HUDEP-2 (cell line): ENCODE measurements at regions not wholly inside any gene's neighbourhood (a gene's known extent, or its start where the extent isn't known, plus 50 kb on each side); places are given as distances from the start of the nearest gene placed in this dataset.

Experiments used
- DNase-seq, 76 experiments: peaks; one replicate each; lab custom pipeline; 2025; ENCODE audit not compliant: unreplicated experiment in 76 of 76; lab: John Stamatoyannopoulos, UW

- DNase-seq, result no peak
Observed at GRCh38 chr5:8924054-8924793, 621.7 kb downstream of the SEMA5A start.

GRCh38 chr5:8930021-8930420 is 615.9 kb downstream of the SEMA5A start:
- DNase-seq, result no peak

- no peak for DNase-seq
Observed at GRCh38 chr5:8934455-8934854, 611.4 kb downstream of the SEMA5A start.

- no peak for DNase-seq
Observed at GRCh38 chr5:8940934-8941333, 604.9 kb downstream of the SEMA5A start.

DNA sequence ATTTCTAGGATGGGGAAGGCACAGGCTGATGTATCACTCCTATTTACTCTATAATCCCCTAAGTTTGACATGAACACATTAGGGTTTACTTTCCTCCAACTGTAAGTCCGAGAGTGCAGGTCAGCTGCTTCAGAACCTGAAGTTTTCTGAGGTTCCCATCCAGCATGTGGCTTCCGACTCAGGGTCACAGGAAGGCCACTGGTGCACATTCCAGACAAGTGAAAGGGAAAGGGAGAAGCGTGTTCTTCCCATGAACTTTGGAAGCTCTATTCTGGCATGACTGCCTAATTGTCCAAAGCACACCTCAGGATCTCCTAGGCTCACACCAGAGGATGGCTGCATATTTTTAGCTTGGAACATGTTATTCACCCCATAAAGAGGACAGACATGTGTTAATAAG is 602.6 kb downstream of the SEMA5A start:
- DNase-seq, result no peak

- no peak for DNase-seq
Observed at GRCh38 chr5:8944005-8944404, 601.9 kb downstream of the SEMA5A start.

- DNase-seq, result no peak
Observed at GRCh38 chr5:8945972-8946371, 599.9 kb downstream of the SEMA5A start.

- DNase-seq, result no peak
Observed at GRCh38 chr5:8949908-8950307, 596.0 kb downstream of the SEMA5A start.

DNA sequence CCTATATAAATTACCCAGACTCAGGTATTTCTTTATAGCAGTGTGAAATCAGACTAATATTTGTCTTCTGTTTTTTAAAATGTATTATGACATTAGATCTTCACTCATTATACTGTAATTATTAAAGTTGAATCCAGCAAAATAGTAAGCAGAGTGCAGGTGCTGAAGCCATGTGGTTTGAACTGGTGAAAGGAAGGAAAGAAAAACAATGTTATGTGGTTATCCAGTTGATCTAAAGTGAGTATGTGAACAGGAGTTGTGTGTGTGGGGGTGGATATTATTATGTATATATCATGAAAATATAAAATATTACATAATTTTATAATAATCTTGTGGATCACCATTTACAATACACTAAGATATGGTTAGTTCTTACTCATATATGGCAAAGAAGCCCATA is 593.7 kb downstream of the SEMA5A start:
- DNase-seq, result no peak

DNA sequence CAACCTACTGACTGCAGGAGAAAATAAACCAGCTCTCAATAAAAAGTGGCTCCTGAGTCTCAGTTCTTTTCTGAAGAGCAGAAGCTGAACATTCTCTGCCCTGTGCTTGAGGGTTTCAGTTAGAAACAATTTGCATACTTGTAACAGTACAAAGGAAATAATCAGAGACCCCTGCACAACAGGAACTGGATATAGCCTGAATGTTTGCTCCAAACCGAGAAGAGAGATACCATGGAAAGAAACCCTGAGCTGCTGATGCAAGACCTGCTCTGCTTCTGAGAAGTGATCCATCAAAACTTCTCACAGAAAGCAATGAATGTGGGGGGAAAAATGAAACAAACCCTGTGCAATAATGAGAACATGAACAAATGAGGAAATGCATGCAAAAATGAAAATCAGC is 592.9 kb downstream of the SEMA5A start:
- DNase-seq, result no peak

GRCh38 chr5:8953911-8954438 is 591.9 kb downstream of the SEMA5A start:
- no peak for DNase-seq

DNA sequence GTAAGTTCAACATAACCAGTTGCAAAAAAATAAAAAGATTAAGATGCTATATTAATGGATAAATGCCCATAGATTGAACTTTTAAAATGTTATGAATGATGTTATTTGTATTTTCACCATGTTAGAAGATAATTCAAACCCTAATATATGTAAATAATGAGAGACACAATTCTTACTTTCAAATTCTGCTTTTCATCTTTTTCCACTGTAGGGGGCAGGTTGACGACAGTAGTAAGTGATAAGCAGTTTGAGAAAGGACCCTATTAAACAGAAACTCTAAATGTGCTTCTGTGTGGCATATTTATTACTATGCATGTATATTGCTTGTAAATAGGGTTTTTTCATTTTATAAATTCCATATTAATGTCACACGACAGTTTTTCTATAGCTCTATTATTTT is 591.1 kb downstream of the SEMA5A start:
- no peak for DNase-seq

- no peak for DNase-seq
Observed at GRCh38 chr5:8956659-8957058, 589.2 kb downstream of the SEMA5A start.

DNA sequence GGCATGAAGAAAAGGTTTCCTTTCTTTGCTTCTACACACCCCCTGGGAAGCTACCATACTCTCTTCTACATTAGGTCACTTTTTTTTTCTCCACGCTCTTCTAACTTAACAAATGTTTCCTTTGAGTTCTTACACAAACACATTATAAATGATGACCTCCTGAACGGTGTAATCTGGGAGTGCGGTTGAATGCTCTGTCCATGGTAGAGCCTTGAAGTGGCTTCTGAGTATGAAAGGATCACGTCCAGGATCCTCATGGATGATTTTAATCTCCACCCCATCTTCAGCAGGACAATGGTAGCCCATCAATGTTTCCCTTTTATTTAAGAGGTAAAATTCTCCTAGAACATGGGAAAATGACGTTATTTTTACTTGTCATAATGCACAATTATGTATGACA is 587.3 kb downstream of the SEMA5A start:
- no peak for DNase-seq

DNA sequence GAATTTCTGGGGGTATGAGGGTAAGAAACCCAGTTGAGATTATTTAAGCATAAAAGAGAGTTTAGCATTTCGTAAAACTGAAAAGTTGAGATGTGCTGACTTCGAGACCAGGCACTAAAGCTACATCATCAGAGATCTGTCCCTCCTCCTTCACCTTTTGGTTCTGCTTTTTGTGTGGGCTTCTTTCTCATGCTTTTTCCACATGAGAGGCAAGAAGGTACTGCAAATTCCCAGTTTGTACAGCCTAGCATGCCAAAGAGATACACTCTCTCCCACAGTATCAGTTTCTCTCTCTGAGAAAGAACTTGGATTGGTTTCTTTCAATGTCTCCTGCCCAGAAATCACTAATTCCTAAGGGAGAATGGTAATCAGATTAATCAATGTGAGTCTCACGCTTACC is 584.7 kb downstream of the SEMA5A start:
- no peak for DNase-seq

DNA sequence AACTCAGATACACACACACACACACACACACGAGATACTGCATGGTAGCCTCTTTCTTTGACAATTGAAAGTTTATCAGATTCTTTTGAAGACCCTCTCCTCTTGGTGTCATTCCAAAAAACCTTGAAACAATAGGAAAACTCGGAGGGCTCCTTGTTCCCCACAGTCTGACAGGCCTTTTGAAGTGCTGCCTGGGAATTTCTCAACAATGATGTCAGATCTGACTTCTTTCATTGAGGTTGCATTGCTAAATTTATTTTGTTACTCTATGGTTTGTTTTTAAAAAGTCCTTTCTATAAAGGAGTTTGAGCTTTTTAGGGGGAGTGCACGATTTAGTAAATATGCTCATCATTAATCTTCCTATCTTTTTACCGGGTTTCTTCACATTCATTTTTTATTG is 583.9 kb downstream of the SEMA5A start:
- DNase-seq, result no peak

DNA sequence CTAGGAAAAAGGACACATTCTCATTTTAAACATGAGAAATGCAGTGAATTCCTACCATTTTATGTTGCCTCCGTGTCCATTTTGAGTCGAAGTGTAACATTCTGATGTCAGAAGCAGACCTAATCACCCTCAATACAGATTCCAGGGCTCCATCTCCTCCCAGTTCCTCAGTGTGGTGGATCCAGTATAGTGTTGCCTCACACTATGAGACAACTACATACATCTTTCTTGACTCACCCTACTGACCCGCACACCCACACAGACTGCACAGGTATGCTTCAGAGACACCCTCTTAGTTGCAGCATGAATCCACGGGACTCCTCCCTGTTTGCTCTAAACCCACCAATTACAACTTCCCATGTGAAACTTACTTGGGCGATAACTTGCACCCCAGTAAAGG is 564.9 kb downstream of the SEMA5A start:
- DNase-seq, result no peak

DNA sequence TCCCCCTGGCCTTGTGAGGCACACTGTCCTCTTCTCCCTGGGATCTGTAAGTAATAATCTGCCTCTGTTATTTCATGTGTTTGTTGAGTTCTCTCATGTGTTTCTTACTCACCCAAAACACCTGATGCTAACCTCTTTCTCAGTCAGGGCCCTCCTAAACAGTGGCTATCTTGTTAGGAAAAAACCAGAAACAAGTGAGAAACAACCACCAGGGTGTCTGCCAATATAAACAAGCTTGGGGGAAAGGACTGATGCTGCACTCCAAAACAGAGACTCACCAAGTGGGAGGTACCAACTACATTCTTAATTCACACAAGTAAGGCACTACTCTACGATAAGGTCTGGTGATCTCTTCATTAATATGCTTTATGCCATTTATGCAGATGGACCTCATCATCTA is 564.4 kb downstream of the SEMA5A start:
- no peak for DNase-seq

DNA sequence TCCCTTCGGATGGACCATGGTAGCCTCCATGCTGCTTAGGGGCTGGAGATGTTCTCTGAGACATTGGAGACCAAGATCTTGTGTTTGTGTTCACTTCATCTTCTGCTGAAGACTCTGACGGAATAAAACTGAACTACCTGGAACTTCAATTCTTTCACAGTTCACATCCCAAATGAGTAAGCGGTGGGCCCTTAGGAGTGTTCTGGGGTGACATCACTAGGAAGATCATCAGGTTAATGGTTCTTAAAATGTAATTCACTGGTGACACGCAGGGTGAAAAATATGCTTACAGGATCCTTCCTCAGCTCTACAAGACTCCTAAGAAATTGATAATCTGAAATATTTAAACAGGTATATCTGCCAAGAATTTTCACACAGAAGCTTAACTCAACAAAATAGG is 561.5 kb downstream of the SEMA5A start:
- DNase-seq, result no peak
